ENCODE measurements at regions not wholly inside any gene's neighbourhood (a gene's known extent, or its start where the extent isn't known, plus 50 kb on each side); places are given as distances from the start of the nearest gene placed in this dataset.

GRCh38 chr7:136677471-136678365, 190.7 kb upstream of the CHRM2 start:
- Histone ChIP-seq H3K36me3 (ENCODE audit: insufficient read depth, low read length, poor library complexity, severe bottlenecking) (no peaks in the 10 kb centered on the region), H3K4me1 (ENCODE audit: insufficient read depth, low read length, poor library complexity, severe bottlenecking) (no peaks in the 10 kb centered on the region), H3K9me3 (ENCODE audit: low read depth, low read length, poor library complexity, severe bottlenecking) (peaks cover 5% of the 10 kb centered on the region), H3K27ac (ENCODE audit: low read depth, low read length, poor library complexity, severe bottlenecking) (no peak overlapping the region), H3K27me3 (replicated peaks; ENCODE audit: insufficient read depth, low read depth, low read length, poor library complexity) (no peaks in the 10 kb centered on the region), H3K4me3 (ENCODE audit: low read depth, low read length, poor library complexity, severe bottlenecking) (no peak overlapping the region)
- TF ChIP-seq EZH2 (IDR thresholded peaks at IDR 0.05; ENCODE audit: borderline replicate concordance, low read depth, low read length, poor library complexity, severe bottlenecking) (no peak), CTCF (conservative IDR thresholded peaks at IDR 0.05; ENCODE audit: low read depth, low read length) (no peak)
- no peak for DNase-seq (ENCODE audit: low spot score)
- ChIA-PET CTCF (no interaction called here), POLR2A (ENCODE audit: low non-redundant PET) (no interaction called here)
- intact Hi-C loops (cut with micrococcal nuclease; ENCODE audit: unreplicated experiment) = no loop called here
- BruUV-seq (replicated peaks) = no TSS peak

DNA sequence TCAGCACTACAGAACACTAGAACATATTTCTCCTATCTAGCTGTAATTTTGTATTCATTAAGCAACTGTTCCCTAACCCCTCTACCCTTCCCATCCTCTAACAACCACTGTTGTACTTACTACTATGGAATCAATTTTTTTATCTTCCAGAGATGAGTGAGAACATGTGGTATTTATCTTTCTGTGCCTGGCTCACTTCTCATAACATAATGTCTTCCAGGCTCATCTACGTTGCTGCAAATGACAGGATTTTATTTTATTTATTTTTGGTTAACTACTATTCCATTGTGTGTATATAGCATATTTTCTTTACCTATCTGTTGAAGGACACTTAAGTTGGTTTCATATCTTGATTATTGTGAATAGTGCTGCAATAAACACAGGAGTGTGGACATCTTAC, 200.9 kb upstream of the CHRM2 start:
- CTCF ChIA-PET = no interaction called here
- TF ChIP-seq EZH2 (IDR thresholded peaks at IDR 0.05; ENCODE audit: borderline replicate concordance, low read depth, low read length, poor library complexity, severe bottlenecking) (no peak), CTCF (conservative IDR thresholded peaks at IDR 0.05; ENCODE audit: low read depth, low read length) (no peak)
- no peak for DNase-seq (ENCODE audit: low spot score)
- POLR2A ChIA-PET (ENCODE audit: low non-redundant PET) = no interaction called here
- Histone ChIP-seq H3K36me3 (ENCODE audit: insufficient read depth, low read length, poor library complexity, severe bottlenecking) (no peaks in the 10 kb centered on the region), H3K4me3 (ENCODE audit: low read depth, low read length, poor library complexity, severe bottlenecking) (no peak overlapping the region), H3K9me3 (ENCODE audit: low read depth, low read length, poor library complexity, severe bottlenecking) (peaks cover 7% of the 10 kb centered on the region), H3K27me3 (replicated peaks; ENCODE audit: insufficient read depth, low read depth, low read length, poor library complexity) (no peaks in the 10 kb centered on the region), H3K27ac (ENCODE audit: low read depth, low read length, poor library complexity, severe bottlenecking) (no peak overlapping the region), H3K4me1 (ENCODE audit: insufficient read depth, low read length, poor library complexity, severe bottlenecking) (no peaks in the 10 kb centered on the region)
- BruUV-seq (replicated peaks) = no TSS peak
- intact Hi-C loops (cut with micrococcal nuclease; ENCODE audit: unreplicated experiment) = no loop called here

DNA sequence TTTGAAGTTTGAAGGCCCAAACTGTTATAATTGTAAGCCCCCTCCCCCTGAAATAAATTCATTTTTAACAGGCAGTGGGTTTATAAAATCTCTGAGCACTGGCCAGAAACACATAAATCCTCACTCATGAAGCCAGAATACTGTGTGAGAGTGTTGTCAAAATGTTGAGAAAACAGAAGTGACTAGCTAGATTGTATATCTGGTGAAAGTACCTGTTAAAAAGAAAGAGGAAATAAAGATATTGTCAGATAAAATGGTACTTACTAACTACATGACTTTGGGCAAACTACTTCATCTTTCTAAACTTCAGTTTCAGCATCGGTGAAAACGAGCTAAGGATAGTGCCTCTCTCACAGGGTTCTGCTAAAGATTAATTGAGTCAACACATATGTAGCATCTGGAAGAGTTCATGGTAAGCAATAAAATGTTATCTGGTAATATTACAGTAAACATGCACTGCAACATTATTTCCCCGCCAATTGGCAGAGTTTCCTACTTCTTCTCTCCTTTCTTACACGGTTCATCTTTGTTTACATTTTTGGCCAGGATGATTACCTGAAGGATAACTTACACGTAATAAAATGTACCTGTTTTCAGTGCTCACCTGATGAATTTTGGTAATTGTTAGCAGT, 202.5 kb upstream of the CHRM2 start:
- DNase-seq (ENCODE audit: low spot score) = no peak
- Histone ChIP-seq H3K27me3 (replicated peaks; ENCODE audit: insufficient read depth, low read depth, low read length, poor library complexity) (no peaks in the 10 kb centered on the region), H3K9me3 (ENCODE audit: low read depth, low read length, poor library complexity, severe bottlenecking) (no peaks in the 10 kb centered on the region), H3K4me3 (ENCODE audit: low read depth, low read length, poor library complexity, severe bottlenecking) (no peak overlapping the region), H3K4me1 (ENCODE audit: insufficient read depth, low read length, poor library complexity, severe bottlenecking) (no peaks in the 10 kb centered on the region), H3K36me3 (ENCODE audit: insufficient read depth, low read length, poor library complexity, severe bottlenecking) (no peaks in the 10 kb centered on the region), H3K27ac (ENCODE audit: low read depth, low read length, poor library complexity, severe bottlenecking) (no peak overlapping the region)
- CTCF ChIA-PET = no interaction called here
- POLR2A ChIA-PET (ENCODE audit: low non-redundant PET) = no interaction called here
- intact Hi-C loops (cut with micrococcal nuclease; ENCODE audit: unreplicated experiment) = no loop called here
- no TSS peak for BruUV-seq (replicated peaks)
- no peak for TF ChIP-seq CTCF (conservative IDR thresholded peaks at IDR 0.05; ENCODE audit: low read depth, low read length)
- TF ChIP-seq EZH2 (IDR thresholded peaks at IDR 0.05; ENCODE audit: borderline replicate concordance, low read depth, low read length, poor library complexity, severe bottlenecking) = no peak

Measured in A673 (cell line).